Lung (tissue), 11 donors: ENCODE measurements at regions not wholly inside any gene's neighbourhood (a gene's known extent, or its start where the extent isn't known, plus 50 kb on each side); places are given as distances from the start of the nearest gene placed in this dataset.
"Not testable (repeated sequence)": the region's sequence is repeated elsewhere in the genome, so short reads cannot be mapped to it uniquely, and the experiment has no call there.

Experiments
- ATAC-seq: fragments of 200-7000 bp; cut with Tn5 transposase; one replicate; pipeline ENCODE4 v1.9.1; 2020; ENCODE audit warnings: moderate number of reproducible peaks; ENCODE audit not compliant: insufficient read depth, low FRiP score
- DNase-seq, 3 donors: peaks; one replicate each; pipeline ENCODE4 v3.0.0-alpha.2; 2013 to 2017
- H3K27ac ChIP-seq, 2 donors: one replicate each; pipeline ENCODE4 v1.5.1; 2013; ENCODE audit warnings: mild to moderate bottlenecking in 2 of 2, moderate library complexity in 2 of 2, control low read depth in 1 of 2, inconsistent platforms in 1 of 2, low read depth in 1 of 2, low read length in 1 of 2
- H3K27me3 ChIP-seq, 3 donors: one replicate each; pipeline ENCODE4 v1.5.1; 2013; ENCODE audit warnings: low read length in 2 of 3; ENCODE audit not compliant: control insufficient read depth in 3 of 3, insufficient read depth in 3 of 3
- H3K36me3 ChIP-seq, 4 donors: one replicate each; pipeline ENCODE4 v1.5.1; 2013; ENCODE audit warnings: low read length in 4 of 4, mild to moderate bottlenecking in 1 of 4, moderate library complexity in 1 of 4; ENCODE audit not compliant: control insufficient read depth in 4 of 4, insufficient read depth in 4 of 4
- H3K4me1 ChIP-seq, 5 donors: one replicate each; pipeline ENCODE4 v1.5.1; 2013; ENCODE audit warnings: low read length in 5 of 5, mild to moderate bottlenecking in 2 of 5, moderate library complexity in 1 of 5; ENCODE audit not compliant: control insufficient read depth in 5 of 5, insufficient read depth in 5 of 5
- H3K4me3 ChIP-seq: one replicate; pipeline ENCODE4 v1.5.1; 2013; ENCODE audit warnings: mild to moderate bottlenecking, control low read depth, moderate library complexity
- H3K9ac ChIP-seq, 2 donors: one replicate each; pipeline ENCODE4 v1.5.1; 2013; ENCODE audit warnings: low read length in 2 of 2, control low read depth in 1 of 2; ENCODE audit not compliant: insufficient read depth in 1 of 2
- H3K9me3 ChIP-seq, 4 donors: one replicate each; pipeline ENCODE4 v1.5.1; 2013; ENCODE audit warnings: low read length in 3 of 4, mild to moderate bottlenecking in 1 of 4, moderate library complexity in 1 of 4; ENCODE audit not compliant: control insufficient read depth in 4 of 4, insufficient read depth in 3 of 4
- WGBS, 2 donors: extraction: QIAGEN DNeasy Blood & Tissue Kit; methylation state at CpG; one replicate each; pipeline ENCODE4 v1.1.7; 2013; 5-methylcytosine and 5-hydroxymethylcytosine counted together
- TF ChIP-seq, protein P1 (sequence below): IDR thresholded peaks from 2 replicates; pipeline ENCODE4 v1.5.1; 2012; ENCODE audit warnings: mild to moderate bottlenecking; ENCODE audit errors: control extremely low read depth, extremely low read depth
- donor health status: control.
- donor health status: control.
- donor health status: Bipolar disorder and iron deficiency.
- donor health status: healthy.
- donor health status: DM: yes; HTN: yes; CAD: no.

DNA sequence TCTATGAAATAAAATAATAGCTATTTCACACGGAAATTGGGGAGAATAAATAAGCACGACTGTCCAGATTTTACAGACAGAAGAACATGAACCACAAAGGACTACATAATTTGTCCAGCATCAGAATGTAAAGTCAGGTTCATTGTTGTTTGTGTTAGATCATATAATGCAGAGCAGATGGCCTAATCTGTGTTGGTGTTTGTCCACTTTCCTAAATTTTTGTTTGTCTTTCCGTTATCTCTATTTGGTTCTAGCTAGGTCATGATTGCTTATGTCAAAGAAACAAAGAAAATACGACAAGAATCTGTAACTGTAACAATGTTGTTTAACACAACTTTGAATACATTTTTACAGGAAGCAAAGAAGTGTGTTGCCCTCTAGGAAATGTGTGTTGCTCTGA, 75.6 kb upstream of the ANKRD28 start:
- no peak for ATAC-seq

GRCh38 chr3:15875016-15875689, 77.4 kb upstream of the ANKRD28 start:
- Histone ChIP-seq H3K27me3 (no peaks in the 10 kb centered on the region), H3K9me3 (no peaks in the 10 kb centered on the region), H3K4me3 (no peak overlapping the region), H3K4me1 (no peaks in the 10 kb centered on the region), H3K27ac (no peak overlapping the region), H3K36me3 (no peaks in the 10 kb centered on the region), H3K9ac (no peak overlapping the region)
- 75 to 90% methylated on average over 1 of the region's 1 CpG for WGBS, 2 donors
- DNase-seq (no peak), ATAC-seq (no peak)
- TF ChIP-seq, protein P1, sequence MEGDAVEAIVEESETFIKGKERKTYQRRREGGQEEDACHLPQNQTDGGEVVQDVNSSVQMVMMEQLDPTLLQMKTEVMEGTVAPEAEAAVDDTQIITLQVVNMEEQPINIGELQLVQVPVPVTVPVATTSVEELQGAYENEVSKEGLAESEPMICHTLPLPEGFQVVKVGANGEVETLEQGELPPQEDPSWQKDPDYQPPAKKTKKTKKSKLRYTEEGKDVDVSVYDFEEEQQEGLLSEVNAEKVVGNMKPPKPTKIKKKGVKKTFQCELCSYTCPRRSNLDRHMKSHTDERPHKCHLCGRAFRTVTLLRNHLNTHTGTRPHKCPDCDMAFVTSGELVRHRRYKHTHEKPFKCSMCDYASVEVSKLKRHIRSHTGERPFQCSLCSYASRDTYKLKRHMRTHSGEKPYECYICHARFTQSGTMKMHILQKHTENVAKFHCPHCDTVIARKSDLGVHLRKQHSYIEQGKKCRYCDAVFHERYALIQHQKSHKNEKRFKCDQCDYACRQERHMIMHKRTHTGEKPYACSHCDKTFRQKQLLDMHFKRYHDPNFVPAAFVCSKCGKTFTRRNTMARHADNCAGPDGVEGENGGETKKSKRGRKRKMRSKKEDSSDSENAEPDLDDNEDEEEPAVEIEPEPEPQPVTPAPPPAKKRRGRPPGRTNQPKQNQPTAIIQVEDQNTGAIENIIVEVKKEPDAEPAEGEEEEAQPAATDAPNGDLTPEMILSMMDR = no peak

More for the DNA sequence above, 75.6 kb upstream of the ANKRD28 start:
- Histone ChIP-seq H3K4me1 (no peaks in the 10 kb centered on the region), H3K27me3 (no peaks in the 10 kb centered on the region), H3K9ac (no peak overlapping the region), H3K36me3 (no peaks in the 10 kb centered on the region), H3K4me3 (no peak overlapping the region), H3K9me3 (no peaks in the 10 kb centered on the region), H3K27ac (no peak overlapping the region)
- 77 to 79% methylated on average over 4 of the region's 4 CpGs for WGBS, 2 donors
- TF ChIP-seq, protein P1 = no peak
- DNase-seq = no peak

- Histone ChIP-seq H3K9ac (no peak overlapping the region), H3K9me3 (no peaks in the 10 kb centered on the region), H3K27ac (no peak overlapping the region), H3K36me3 (no peaks in the 10 kb centered on the region), H3K4me1 (no peaks in the 10 kb centered on the region), H3K4me3 (no peak overlapping the region), H3K27me3 (no peaks in the 10 kb centered on the region)
- TF ChIP-seq, protein P1 = no peak
- no peak for DNase-seq
- WGBS, 2 donors = 40 to 83% methylated on average over 1 of the region's 1 CpG
- ATAC-seq = no peak
Observed at GRCh38 chr3:15876669-15877068, 78.9 kb upstream of the ANKRD28 start.

GRCh38 chr3:15877813-15878212, 80.0 kb upstream of the ANKRD28 start:
- Histone ChIP-seq H3K27me3 (no peaks in the 10 kb centered on the region), H3K4me1 (no peaks in the 10 kb centered on the region), H3K9ac (no peak overlapping the region), H3K36me3 (no peaks in the 10 kb centered on the region), H3K4me3 (no peak overlapping the region), H3K27ac (no peak overlapping the region), H3K9me3 (no peaks in the 10 kb centered on the region)
- WGBS, 2 donors = 98 to 99% methylated on average over 20 of the region's 20 CpGs
- ATAC-seq (no peak), DNase-seq (no peak)
- TF ChIP-seq, protein P1 = no peak

DNA sequence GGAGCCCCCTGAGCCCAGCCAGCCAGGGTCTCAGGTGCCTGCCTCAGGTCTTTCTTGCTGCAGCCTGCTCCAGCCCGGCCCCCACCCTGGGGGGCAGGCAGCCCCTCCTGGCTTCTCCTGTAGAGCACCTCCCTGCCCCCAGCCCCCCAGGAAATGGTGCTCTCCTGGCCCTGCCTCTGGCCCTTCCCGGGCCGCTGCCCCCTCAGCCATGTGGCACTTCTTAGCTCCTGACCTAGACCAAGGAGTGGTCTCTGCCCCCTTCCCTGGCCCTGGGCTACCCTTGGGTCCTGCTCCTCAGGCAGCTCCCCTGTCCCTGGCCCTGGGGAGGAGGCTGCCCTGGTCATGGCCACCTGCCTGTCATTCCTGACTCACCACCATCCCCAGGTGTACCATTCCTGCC, 82.0 kb upstream of the ANKRD28 start:
- ATAC-seq, DNase-seq, H3K36me3 ChIP-seq, H3K4me3 ChIP-seq, H3K27me3 ChIP-seq, H3K27ac ChIP-seq, H3K4me1 ChIP-seq, H3K9me3 ChIP-seq, H3K9ac ChIP-seq: not testable (repeated sequence)
- 88 to 89% methylated on average over 3 of the region's 3 CpGs for WGBS, 2 donors
